ENCODE measurements at regions not wholly inside any gene's neighbourhood (a gene's known extent, or its start where the extent isn't known, plus 50 kb on each side); places are given as distances from the start of the nearest gene placed in this dataset.
"Not testable (repeated sequence)": the region's sequence is repeated elsewhere in the genome, so short reads cannot be mapped to it uniquely, and the experiment has no call there.

DNA sequence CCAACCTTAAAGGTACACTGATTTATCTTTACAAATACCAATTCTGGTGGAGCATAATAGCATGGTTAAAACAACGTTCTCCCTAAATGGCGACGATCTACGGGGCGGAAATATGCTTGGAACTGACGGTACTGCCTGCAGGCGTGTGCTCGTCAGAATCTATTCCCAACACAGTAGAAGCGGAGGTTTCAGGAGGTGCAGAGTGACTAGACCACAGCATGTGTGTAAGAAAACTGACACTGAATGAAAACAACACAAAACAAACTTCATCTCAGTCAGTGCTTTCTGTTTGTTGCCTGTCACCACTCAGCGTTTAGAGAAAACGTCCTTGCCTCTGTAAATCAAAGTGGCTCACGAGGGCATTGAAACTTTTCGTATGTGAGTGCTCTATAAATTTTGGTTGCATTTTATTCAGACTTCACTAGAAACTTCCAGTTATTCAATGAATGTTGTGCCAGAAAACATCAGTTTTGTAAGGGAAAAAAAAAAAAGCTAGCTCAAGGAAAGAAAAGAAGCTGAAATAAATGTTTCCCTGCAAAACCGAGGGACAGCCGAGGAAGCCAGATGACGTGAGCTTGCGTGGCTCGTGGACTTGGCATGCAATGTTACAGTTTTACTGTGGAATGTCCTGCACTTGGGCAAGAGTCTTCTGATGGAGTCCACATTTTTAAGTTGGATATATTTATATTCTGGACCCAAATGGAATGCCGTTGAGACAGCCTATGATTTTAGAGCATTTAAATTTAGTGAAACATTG lies 210.4 kb downstream of the LAT start:
- TF ChIP-seq EP300 (IDR thresholded peaks at IDR 0.05; ENCODE audit: low read depth); POLR2A (IDR thresholded peaks at IDR 0.05): not testable (repeated sequence)
- TF ChIP-seq, protein P1, sequence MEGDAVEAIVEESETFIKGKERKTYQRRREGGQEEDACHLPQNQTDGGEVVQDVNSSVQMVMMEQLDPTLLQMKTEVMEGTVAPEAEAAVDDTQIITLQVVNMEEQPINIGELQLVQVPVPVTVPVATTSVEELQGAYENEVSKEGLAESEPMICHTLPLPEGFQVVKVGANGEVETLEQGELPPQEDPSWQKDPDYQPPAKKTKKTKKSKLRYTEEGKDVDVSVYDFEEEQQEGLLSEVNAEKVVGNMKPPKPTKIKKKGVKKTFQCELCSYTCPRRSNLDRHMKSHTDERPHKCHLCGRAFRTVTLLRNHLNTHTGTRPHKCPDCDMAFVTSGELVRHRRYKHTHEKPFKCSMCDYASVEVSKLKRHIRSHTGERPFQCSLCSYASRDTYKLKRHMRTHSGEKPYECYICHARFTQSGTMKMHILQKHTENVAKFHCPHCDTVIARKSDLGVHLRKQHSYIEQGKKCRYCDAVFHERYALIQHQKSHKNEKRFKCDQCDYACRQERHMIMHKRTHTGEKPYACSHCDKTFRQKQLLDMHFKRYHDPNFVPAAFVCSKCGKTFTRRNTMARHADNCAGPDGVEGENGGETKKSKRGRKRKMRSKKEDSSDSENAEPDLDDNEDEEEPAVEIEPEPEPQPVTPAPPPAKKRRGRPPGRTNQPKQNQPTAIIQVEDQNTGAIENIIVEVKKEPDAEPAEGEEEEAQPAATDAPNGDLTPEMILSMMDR (IDR thresholded peaks at IDR 0.05): not testable (repeated sequence)
- TF ChIP-seq POLR2AphosphoS5 (IDR thresholded peaks at IDR 0.05): peak in 2 of 3 donors; percentile 13 to 63

All from transverse colon (tissue), 4 donors.